Bone marrow (tissue), 2 donors: ENCODE measurements at regions not wholly inside any gene's neighbourhood (a gene's known extent, or its start where the extent isn't known, plus 50 kb on each side); places are given as distances from the start of the nearest gene placed in this dataset.

ENCODE experiments used
- DNase-seq, 2 donors: peaks; one replicate each; lab custom pipeline; 2025; lab: John Stamatoyannopoulos, UW

DNA sequence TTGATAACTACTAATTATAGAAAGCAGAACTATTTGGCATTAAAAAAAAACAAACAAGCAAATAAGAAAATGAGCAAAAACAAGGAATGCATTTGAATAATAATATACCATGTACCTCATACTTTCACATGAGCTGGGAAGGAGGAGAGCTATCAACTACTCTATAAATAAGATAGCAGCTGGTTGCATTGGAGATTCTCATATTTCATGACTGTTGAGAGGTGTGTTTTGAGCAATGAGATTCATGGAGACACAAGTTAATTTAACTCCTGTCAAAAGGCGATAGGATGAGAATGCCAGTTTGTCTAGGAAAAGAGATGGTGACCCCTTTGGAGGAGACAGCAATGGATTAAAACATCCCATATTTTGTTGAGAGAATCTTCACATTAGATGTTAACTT is 348.8 kb upstream of the SPTLC3 start:
- DNase-seq, result no peak

DNA sequence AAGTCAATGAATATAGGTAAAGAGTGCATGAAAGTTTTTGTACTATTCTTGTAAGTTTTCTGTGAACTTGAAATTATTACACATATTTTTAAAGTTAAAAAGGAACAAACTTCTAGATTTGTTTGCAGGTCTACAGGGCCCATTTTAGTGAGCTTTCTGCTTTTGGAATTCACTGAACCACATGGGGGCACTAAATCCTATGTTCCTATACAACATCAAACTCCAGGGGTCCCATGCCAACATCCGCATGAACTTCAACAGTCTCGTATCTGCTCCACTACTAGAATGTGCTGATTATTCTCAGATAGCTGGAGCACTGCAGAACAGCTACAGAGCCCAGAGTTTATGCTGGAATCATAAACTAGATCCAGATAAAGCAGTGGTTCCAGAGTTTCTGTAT is 347.9 kb upstream of the SPTLC3 start:
- no peak for DNase-seq

DNA sequence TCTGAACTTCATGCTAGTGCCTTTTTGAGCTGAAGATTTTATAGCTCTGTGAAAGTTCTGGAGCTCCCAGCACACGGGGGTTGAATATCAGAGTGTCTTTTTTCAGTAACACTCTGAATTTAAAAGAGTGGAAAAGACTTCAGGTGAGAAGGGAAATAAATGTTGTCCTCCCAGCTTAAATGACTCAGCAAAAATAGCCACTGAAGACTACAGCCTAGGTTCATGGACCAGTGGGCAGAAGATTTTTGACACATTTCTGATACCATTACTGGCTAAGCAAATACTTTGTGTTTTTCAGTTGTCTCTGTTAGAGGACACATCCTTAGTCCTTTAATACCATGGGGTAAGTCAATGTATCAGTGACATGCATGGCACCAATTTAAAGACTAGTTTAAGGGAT is 338.5 kb upstream of the SPTLC3 start:
- no peak for DNase-seq

DNA sequence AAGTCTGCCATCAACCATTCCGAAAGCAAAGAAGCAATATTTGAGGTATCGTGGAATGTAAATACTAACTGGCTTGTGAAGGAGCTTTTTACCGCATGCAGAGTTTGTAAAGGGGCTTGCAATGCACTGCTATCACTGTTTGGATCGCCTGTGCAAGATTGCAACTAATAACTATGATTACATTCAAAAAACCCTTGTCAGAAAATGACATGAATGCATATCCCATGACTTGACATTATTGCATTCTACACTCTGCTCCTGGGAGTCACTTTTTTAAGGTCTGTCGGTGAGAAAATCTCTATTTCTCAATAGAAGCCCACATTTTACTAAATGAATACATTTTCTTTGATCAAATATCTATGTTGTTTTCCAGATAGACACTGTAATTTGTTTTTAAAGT is 335.4 kb upstream of the SPTLC3 start:
- DNase-seq, result no peak

DNA sequence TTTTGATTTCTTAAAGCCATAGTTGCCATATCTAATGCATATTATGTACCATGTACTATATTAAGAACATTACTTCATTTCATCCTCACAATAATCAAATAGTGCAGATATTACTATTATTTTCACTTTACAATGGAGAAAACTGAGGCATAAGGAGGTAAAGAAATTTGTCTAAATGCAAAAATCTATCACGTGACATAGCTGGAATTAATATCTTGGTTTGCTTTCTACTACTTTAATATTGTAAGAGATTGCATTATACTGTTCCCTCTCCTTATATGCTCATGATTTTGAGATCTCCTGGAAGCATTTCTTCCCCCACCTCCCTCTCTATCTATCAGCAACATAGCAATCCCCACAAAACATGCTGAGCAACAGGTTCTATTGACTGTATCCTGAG is 330.8 kb upstream of the SPTLC3 start:
- DNase-seq, result no peak

DNA sequence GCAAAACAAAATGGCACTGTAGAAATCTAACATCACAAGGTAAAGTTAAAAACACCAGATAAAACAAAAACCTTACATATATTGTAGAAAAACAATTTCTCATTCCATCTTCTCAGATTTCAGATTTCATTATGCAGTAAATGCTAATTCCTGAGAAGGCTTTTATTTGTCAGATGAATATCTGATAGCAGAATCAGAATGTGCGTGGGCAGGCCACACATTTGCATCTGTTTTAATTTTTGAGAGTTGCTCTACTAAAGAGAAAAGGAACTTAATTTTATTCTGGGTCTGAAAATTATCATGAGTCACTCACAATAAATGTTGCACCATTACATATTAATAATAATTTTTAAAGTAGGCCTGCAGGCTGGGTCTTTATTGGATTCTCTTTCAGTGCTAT is 329.3 kb upstream of the SPTLC3 start:
- no peak for DNase-seq

DNA sequence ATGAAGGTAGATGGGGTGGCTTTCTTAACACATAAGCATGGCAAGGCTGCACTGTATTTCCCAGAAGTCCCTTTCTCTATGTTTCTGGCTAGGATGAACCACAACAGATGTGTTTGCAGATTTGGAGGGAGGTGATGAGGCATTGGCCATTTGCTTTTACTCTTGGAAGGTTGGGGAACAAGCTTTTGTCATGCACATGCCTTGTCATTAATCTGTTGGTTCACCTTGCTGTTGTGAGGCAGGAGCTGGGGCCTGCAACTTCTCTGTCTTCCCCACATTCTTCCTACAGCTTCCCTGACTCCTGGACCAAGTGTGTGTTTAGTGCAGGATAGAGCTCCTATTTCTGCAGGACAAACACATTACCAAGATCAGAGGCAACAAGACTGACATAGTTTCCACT is 326.2 kb upstream of the SPTLC3 start:
- DNase-seq, result no peak

DNA sequence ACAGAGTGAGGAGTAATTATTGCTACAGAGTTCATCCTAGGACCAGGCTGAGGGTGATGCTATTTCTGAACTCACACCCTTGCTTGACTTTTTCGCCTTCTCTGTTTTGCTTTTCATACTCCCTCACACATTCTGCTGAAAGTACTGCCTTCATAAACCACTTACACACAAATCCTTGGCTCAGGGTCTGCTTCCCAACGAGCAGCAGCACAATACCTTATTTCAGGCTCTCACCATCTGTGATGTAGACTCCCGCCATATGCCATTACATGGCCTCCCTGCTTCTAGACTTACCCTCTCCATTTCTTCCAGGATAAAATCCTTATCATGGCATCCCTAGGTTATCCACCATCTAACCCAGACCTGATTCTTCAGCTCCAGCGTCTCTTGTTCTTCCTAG is 321.3 kb upstream of the SPTLC3 start:
- no peak for DNase-seq

DNA sequence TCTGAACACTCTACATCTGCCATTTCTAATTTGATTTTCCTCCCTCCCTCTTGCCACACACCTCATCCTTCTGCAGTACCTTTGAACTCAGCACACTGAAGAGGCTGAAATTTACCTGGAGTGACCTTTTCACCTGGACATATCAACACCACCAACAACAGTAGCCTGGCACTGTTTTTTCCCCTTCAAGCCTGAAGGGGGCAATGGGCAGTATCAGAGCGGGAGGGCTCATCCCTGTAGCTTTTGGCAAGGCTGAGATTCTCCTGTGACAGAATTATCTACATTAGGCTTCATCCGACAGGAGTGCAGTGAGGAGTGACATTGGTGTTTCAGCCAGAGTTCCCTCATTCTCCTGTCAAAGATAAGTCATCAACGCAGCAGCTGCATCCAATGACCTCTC is 312.8 kb upstream of the SPTLC3 start:
- no peak for DNase-seq

DNA sequence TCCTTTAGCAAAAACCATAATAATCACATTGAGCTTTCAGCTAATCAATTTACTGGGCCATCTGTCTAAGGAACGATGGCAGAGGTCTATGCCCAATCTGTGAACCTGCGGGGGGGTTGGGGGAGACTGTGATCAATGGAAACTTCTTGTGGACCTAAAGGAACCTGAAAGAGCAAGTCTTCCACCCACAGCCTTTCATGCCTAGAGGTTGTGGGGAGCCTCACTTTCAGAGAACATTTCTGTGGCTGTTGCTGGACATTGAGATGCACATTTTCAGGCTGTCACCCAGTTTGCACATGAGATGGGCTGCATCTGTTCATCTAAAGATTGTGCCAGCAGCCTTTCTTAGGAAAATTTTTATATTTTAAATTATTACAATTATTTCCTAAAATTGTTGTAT is 310.0 kb upstream of the SPTLC3 start:
- no peak for DNase-seq

DNA sequence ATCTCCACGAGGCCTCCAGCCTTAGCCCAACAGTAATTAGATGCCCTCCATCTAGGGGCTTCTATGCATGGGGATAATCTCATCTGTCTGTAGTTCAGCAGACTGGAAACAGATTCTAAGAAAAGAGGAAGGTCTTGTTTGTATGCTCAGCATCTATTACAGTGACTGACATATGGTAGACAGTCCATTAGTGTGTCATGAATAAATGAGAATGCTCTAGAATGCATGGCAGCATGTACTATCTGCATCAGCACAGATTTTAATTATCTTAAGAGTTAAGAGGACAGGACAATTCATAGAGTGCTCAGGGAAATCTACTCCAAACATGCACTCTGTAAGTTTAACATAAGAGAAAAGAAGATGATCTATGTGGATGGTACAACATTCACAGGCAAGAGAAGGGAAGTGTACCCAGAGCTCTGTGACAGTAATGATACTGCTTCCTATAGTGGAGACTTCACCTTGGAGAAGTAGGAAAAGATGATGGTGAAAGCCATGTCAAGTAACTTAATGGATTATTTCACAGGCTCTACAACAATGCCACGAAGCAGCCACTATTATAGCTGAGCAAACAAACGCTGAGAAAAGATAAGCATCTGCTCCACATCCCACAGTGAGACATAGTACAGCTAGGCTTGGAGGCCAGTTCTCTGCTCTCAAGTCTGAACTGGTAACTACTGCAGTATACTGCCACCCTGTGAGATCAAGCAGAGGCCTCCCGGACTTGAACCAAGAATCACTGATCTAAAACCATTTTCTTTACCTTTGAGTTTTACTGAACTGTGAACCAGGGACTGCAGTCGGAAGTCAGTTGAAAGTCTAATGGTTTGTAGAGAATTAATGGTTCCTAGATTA is 309.2 kb upstream of the SPTLC3 start:
- DNase-seq, result no peak

DNA sequence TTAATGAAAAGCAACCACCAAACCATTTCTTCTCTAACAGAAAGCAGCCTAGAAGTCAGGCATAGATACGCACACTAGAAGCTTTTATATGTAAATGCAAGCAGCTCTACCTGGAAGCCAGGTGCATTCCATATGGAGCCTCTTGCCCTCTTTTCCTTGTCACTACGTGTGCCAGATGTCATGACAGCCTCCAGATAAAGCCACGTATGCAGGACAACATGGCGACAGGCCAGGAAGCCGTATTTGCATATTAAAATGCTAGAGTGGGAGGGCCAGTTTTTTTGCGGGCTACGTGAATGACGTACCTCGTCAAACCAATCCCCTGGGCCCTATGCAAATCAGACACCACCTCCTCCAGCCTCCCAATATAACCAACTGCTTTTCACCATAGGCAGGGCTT is 308.1 kb upstream of the SPTLC3 start:
- no peak for DNase-seq

DNA sequence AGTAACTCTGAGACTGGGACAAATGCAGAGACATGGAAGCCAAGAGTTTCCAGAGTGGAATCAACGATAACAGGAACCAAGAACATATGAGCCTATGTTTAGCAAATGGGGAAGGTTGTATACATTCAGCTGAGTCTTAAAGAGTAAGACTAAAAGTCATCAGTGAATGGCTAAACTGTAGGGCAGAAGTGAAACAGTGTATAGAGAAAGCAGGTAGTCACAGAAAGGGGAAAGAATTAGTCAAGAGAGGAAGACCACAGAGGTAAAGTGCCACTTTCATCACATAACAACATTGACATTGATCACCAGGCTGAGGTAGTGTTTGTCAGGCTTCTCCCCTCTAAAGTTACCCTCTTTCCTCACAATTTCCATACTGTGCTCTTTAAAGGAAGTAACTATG is 306.5 kb upstream of the SPTLC3 start:
- no peak for DNase-seq

DNA sequence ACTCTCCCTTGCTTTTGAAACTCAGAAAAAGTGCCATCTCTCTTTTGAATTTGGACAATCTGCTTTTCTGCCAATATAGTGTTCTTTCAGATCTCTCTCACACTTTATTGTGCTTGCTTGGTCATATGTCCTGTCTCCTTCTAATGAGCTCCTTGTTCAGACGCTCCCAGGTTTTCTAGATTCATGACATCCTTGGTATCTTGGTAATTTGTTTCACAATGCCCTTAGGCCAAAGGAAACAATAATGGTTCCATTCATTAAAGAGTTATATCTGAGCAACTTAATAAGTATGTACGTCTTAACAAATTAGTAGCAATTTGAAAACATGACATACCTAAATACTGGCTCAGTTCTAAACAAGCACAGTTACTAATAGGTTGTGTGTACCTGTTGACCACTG is 293.4 kb upstream of the SPTLC3 start:
- no peak for DNase-seq

DNA sequence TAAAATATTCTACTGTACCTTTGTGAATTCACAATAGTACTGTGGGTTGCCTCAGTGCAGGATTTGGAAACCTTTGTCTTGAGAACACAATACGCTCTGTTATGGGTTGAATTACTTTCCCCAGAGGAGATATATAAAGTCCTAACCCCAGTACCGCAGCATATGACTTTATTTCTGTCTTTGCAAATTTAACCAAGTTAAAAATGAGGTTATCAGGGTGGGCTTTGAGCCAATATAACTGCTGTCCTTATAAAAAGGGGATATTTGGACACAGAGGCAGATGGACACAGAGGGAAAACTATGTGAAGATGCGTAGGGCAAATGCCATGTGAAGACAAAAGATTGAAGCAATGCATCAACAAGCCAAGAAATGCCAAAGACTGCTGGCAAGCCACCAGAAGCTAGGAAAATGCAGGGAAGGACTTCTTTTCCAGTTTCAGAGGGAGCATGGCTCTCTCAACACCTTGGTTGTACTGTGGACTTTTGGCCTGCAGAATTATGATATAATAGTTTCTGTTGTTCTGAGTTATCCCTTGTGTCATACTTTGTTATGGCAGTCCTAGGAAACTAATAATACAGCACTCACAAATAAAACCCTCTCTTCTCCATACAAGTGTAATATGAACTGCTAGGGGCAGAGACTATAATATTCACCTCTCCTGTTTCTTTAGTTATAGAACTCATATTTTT is 292.6 kb upstream of the SPTLC3 start:
- no peak for DNase-seq

DNA sequence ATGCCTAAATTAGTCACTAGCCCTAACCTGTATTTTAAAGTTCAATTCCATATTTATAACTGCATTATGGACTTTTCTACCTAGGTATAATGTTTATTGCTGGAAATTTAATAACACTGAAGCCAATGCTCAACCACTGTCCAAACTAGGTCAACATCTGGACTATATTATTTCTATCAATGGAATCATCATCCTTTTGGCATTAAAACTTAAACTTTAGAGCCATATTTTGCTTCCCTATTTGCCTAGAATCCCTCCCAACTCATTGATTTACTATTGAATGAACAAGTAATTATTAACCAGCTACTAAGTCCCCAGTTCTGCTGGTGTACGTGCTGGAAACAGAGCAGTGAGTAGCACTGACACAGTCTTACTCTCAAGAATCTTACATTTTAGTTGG is 291.7 kb upstream of the SPTLC3 start:
- DNase-seq, result no peak

DNA sequence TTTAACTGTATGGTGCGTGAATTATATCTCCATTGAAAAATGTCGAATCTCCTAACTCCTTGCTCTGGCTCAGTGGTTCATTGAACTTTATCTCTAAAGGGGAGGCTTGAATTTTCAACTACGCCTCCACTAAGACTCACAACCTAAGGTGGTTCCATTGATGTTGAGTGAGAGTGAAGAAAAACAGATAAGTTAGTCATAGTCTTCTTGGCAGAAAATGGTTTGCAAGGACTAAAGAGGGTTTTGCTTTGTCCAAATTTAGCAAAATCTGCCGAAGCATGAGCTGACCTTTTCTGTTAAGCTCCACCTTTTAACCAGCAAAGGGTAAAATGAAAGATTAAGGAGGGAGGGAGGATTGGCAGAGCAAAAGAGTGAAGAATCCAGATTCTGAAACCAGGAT is 290.2 kb upstream of the SPTLC3 start:
- DNase-seq, result no peak

DNA sequence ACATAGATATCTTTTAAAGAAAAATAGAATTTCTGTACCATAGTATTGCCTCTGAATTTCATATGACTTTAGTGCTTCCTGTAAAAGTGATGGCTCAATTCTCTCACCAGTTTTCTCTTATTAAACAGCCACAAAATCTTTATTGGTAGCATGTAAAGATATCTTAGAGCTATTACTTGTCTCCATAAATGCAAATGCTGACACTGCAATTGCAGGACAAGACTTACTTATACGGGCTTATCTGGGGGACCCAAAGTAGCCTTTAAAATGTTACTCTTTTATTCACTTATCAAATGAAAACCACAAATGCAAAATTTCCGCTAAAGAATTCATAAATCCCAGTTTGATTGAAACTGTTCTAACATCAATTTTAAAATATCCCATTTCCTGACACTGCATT is 287.1 kb upstream of the SPTLC3 start:
- no peak for DNase-seq

DNA sequence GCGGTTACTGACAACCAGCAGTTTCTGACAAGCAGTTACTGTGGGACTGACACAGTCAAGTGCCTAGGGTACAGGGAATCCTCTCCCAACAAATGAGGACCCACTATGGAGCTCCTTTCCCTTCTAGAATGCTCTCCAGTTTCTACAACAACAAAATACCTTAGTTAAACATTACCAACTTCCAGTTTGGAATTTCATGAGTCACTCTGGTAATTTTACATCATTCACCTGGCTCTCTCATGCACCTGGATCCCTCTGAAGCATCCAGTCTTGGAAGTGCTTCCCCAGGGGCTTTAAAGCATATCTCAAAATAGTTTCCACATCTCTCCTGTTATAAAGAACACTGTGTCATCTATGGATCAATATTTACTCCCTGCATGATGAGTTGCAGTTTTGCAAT is 286.7 kb upstream of the SPTLC3 start:
- DNase-seq, result no peak

DNA sequence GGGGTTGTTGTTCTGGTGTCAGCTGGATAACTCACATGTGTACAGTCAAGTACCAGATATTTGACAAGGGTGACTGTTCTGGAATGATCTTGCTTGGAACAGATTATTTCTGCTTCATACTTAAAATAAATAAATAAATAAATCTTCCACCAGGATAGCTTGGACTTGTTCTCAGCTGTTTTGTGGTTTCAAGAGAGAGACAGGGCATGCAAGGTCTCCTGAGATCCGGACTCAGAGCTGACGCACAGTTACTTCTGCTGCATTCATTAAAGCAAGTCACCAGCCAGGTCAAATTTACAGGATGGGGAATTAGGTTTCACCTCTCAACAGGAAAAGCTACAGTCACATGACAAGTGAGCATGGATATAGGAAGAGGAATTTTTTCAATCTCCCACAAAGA is 285.0 kb upstream of the SPTLC3 start:
- DNase-seq, result no peak

DNA sequence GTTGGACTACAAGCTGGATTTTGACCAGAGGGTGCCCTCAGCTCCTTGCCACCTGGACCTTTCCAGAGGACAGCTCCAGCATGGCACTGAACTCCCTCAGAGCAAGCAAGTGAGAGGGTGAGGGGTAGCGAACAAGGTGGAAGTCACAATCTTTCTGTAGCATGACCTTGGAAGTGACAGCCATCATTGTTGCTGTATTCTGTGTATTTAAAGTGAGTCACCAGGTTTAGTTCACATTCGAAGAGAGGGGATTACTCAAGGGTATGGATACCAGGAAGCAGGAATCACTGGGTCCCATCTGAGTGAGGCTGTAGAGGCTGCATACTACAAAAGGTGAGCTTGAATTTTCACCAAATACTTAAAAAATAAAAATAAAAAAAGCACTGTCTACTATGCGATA is 280.0 kb upstream of the SPTLC3 start:
- no peak for DNase-seq

DNA sequence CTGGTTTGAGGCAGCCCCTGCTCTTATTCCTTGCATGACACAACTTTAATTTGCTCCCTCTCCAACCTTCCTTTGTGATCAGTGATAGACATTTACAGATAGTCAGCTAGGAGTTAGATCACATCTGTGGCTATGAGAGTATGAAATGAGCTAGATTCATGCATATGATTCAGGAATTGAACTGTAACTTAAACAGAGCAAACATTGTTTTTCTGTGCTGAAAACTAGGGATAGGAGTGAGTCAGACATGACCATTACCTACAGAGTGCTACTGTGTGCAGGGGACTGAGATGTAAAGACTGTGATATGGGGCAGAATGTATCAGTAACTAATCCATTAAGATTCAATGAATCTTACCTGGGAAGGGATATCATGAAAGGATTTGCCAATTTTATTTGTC is 279.4 kb upstream of the SPTLC3 start:
- no peak for DNase-seq

DNA sequence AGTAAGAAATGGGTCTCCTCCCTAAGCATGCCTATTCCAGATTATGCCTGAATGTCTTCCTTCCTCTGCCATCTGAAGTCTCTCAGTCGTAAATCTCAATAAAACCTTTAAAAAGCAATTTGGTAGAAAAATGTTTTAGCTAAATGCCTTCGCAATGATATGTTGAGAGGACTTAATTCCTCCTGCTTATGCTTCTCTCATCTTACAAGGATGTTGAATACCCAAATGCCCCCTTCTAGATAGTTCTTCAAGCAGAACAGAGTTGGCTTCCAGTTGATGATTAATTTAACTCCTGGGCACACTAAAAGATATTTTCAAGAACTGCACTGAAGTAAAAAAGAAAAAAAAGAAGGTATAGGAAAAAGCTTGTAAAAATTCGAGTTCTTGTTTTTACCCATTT is 275.0 kb upstream of the SPTLC3 start:
- DNase-seq, result no peak

DNA sequence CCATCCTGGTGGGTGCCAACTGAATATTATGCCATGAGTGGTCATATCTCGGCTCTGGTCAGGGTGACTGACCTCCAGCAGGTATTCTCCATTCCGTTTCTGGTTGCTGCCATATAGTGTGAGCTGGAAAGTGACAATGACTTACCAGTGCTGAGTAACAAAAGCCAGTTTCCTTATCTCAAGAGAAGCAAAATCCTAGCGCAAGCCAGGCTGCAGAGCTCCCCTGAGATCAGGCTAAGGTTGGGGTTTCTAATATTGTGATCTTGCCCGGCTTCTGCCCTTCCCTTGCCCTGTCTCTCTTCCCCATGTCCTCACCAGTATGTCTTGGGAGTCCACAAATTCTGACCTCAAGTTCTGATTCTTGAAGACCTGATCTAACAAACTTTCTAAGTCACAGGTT is 271.3 kb upstream of the SPTLC3 start:
- no peak for DNase-seq
